ENCODE measurements at regions not wholly inside any gene's neighbourhood (a gene's known extent, or its start where the extent isn't known, plus 50 kb on each side); places are given as distances from the start of the nearest gene placed in this dataset.
A peak's percentile ranks its signal among the peaks of the same experiment; 100 is the strongest.

- H3K4me3 ChIP-seq (ENCODE audit: low read length), result no peak overlapping the region
- DNase-seq (ENCODE audit: low read depth), result no peak
- no peak for TF ChIP-seq CTCF (conservative IDR thresholded peaks at IDR 0.05; ENCODE audit: low read length)
These were observed 113.4 kb upstream of the PDE1A start for GRCh38 chr2:182540252-182540651.

- H3K4me3 ChIP-seq (ENCODE audit: low read length), result no peak overlapping the region
- no peak for TF ChIP-seq CTCF (conservative IDR thresholded peaks at IDR 0.05; ENCODE audit: low read length)
- no peak for DNase-seq (ENCODE audit: low read depth)
These were observed 114.4 kb upstream of the PDE1A start for GRCh38 chr2:182541268-182541667.

- no peak for DNase-seq (ENCODE audit: low read depth)
- no peak overlapping the region for H3K4me3 ChIP-seq (ENCODE audit: low read length)
- no peak for TF ChIP-seq CTCF (conservative IDR thresholded peaks at IDR 0.05; ENCODE audit: low read length)
These were observed 115.8 kb upstream of the PDE1A start for GRCh38 chr2:182542501-182543258.

GRCh38 chr2:182543741-182544525, 117.1 kb upstream of the PDE1A start:
- no peak overlapping the region for H3K4me3 ChIP-seq (ENCODE audit: low read length)
- DNase-seq (ENCODE audit: low read depth), result no peak
- no peak for TF ChIP-seq CTCF (conservative IDR thresholded peaks at IDR 0.05; ENCODE audit: low read length)

GRCh38 chr2:182545420-182546167, 118.8 kb upstream of the PDE1A start:
- H3K4me3 ChIP-seq (ENCODE audit: low read length), result no peak overlapping the region
- TF ChIP-seq CTCF (conservative IDR thresholded peaks at IDR 0.05; ENCODE audit: low read length), result no peak
- DNase-seq (ENCODE audit: low read depth), result no peak

GRCh38 chr2:182548031-182548950, 121.5 kb upstream of the PDE1A start:
- DNase-seq (ENCODE audit: low read depth), result peak; percentile 30
- TF ChIP-seq CTCF (conservative IDR thresholded peaks at IDR 0.05; ENCODE audit: low read length), result no peak
- no peak overlapping the region for H3K4me3 ChIP-seq (ENCODE audit: low read length)

All from AG10803 (cell line).